NCI-H510A treated with DMSO at 0.1 percent for 48 hours (cell line): ENCODE measurements at regions not wholly inside any gene's neighbourhood (a gene's known extent, or its start where the extent isn't known, plus 50 kb on each side); places are given as distances from the start of the nearest gene placed in this dataset.
A peak's percentile ranks its signal among the peaks of the same experiment; 100 is the strongest.

Source experiments
- DNase-seq: peaks from one replicate; lab custom pipeline; 2025; lab: John Stamatoyannopoulos, UW

GRCh38 chr11:128095466-128095981 is 491.8 kb downstream of the ETS1 start:
- no peak for DNase-seq

GRCh38 chr11:128093689-128094088 is 493.7 kb downstream of the ETS1 start:
- no peak for DNase-seq

GRCh38 chr11:128089962-128090361 is 497.4 kb downstream of the ETS1 start:
- DNase-seq, result no peak

- DNase-seq, result no peak
Observed at GRCh38 chr11:128086794-128087193, 500.6 kb downstream of the ETS1 start.

GRCh38 chr11:128085276-128085675 is 502.1 kb downstream of the ETS1 start:
- no peak for DNase-seq

- no peak for DNase-seq
Observed at GRCh38 chr11:128082574-128082973, 504.8 kb downstream of the ETS1 start.

GRCh38 chr11:128069665-128070064 is 517.7 kb downstream of the ETS1 start:
- DNase-seq, result no peak

GRCh38 chr11:128067780-128068179 is 519.6 kb downstream of the ETS1 start:
- DNase-seq, result no peak

- no peak for DNase-seq
Observed at GRCh38 chr11:128066399-128066798, 521.0 kb downstream of the ETS1 start.

GRCh38 chr11:128061281-128061871 is 526.0 kb downstream of the ETS1 start:
- DNase-seq, result peak; percentile 84

GRCh38 chr11:128058580-128059208 is 528.7 kb downstream of the ETS1 start:
- no peak for DNase-seq

GRCh38 chr11:128057786-128058395 is 529.5 kb downstream of the ETS1 start:
- DNase-seq, result no peak

- DNase-seq, result no peak
Observed at GRCh38 chr11:128055576-128056217, 531.7 kb downstream of the ETS1 start.

- DNase-seq, result peak; percentile 17
Observed at GRCh38 chr11:128053981-128054931, 533.1 kb downstream of the ETS1 start.

GRCh38 chr11:128052912-128053641 is 534.3 kb downstream of the ETS1 start:
- peak; percentile 78 for DNase-seq

GRCh38 chr11:128048121-128048520 is 539.2 kb downstream of the ETS1 start:
- no peak for DNase-seq

- no peak for DNase-seq
Observed at GRCh38 chr11:128047026-128047425, 540.3 kb downstream of the ETS1 start.

GRCh38 chr11:128046213-128046612 is 541.1 kb downstream of the ETS1 start:
- no peak for DNase-seq

GRCh38 chr11:128045094-128045725 is 542.1 kb downstream of the ETS1 start:
- no peak for DNase-seq

- peak; percentile 61 for DNase-seq
Observed at GRCh38 chr11:128042290-128042751, 545.0 kb downstream of the ETS1 start.
